GM12878 (cell line): ENCODE measurements at regions not wholly inside any gene's neighbourhood (a gene's known extent, or its start where the extent isn't known, plus 50 kb on each side); places are given as distances from the start of the nearest gene placed in this dataset.

Source experiments
- ATAC-seq: fragments of 200-7000 bp; cut with Tn5 transposase; 3 replicates; pipeline ENCODE4 v1.9.1; 2020; ENCODE audit warnings: mild to moderate bottlenecking, moderate library complexity
- BruUV-seq: library from RNA; stranded (reverse); fragments of 400-500 nt; replicated peaks from 2 replicates; lab custom pipeline; 2021; lab: Mats Ljungman, UMichigan
- CTCF ChIA-PET: fragments of 300-600 bp; sonication (Branson Sonifier 250); formaldehyde crosslinking; extraction: SDS; loops from one replicate; lab custom pipeline; 2021; ENCODE audit warnings: inconsistent platforms; lab: Yijun Ruan, JAX
- POLR2A ChIA-PET: fragments of 350-600 bp; formaldehyde crosslinking; extraction: SDS; loops from one replicate; lab custom pipeline; 2021; ENCODE audit warnings: inconsistent platforms; lab: Charles Lee
- RAD21 ChIA-PET: fragments of 300-600 bp; sonication (Branson Sonifier 250); formaldehyde crosslinking; loops from one replicate; lab custom pipeline; 2023; ENCODE audit warnings: antibody characterized with exemption; ENCODE audit not compliant: unreplicated experiment; lab: Charles Lee
- SMC1A ChIA-PET: fragments of 300-600 bp; sonication (Branson Sonifier 250); formaldehyde crosslinking; loops from one replicate; lab custom pipeline; 2023; ENCODE audit not compliant: unreplicated experiment, uncharacterized antibody; lab: Charles Lee
- DNase-seq: peaks from one replicate; pipeline ENCODE4 v3.0.0-alpha.2; 2011; ENCODE audit warnings: low read depth, low spot score
- FAIRE-seq: peaks from 3 replicates; lab custom pipeline; 2011; peaks lifted over from hg19 to GRCh38; lab: Jason Lieb, UNC
- H2AFZ ChIP-seq: 2 replicates; pipeline ENCODE4 v1.6.0; 2011; ENCODE audit warnings: low read depth, low read length, control low read depth; ENCODE audit not compliant: control insufficient read depth
- H3K27ac ChIP-seq: 2 replicates; pipeline ENCODE4 v1.5.1; 2011; ENCODE audit warnings: control low read depth; ENCODE audit not compliant: control insufficient read depth, insufficient read depth
- H3K27me3 ChIP-seq, 2 experiments: replicated peaks in 1 of 2; 2 replicates each; pipeline versions ENCODE4 v1.6.0 to v1.6.1; 2011; ENCODE audit warnings: low read length in 1 of 2; ENCODE audit not compliant: control insufficient read depth in 2 of 2, insufficient read depth in 2 of 2
- H3K36me3 ChIP-seq, 2 experiments: 2 replicates each; pipeline ENCODE4 v1.5.1; 2011; ENCODE audit warnings: low read length in 1 of 2; ENCODE audit not compliant: control insufficient read depth in 2 of 2, insufficient read depth in 2 of 2
- H3K4me1 ChIP-seq: 2 replicates; pipeline ENCODE4 v1.6.1; 2011; ENCODE audit warnings: mild to moderate bottlenecking, low read length, moderate library complexity, mixed read lengths; ENCODE audit not compliant: control insufficient read depth, insufficient read depth
- H3K4me2 ChIP-seq: 2 replicates; pipeline ENCODE4 v1.6.0; 2011; ENCODE audit warnings: control low read depth; ENCODE audit not compliant: control insufficient read depth, insufficient read depth
- H3K4me3 ChIP-seq: fragments of 200-600 bp; sonication (generic); 2 replicates; pipeline ENCODE4 v1.5.1; 2016
- H3K79me2 ChIP-seq: 2 replicates; pipeline ENCODE4 v1.6.0; 2011; ENCODE audit warnings: low read length; ENCODE audit not compliant: control insufficient read depth, insufficient read depth
- H3K9ac ChIP-seq: 2 replicates; pipeline ENCODE4 v1.8.0; 2011; ENCODE audit warnings: low read length, control low read depth, mixed read lengths; ENCODE audit not compliant: control insufficient read depth, insufficient read depth
- H3K9me3 ChIP-seq: replicated peaks from 3 replicates; pipeline ENCODE4 v1.5.1; 2011; ENCODE audit warnings: mild to moderate bottlenecking, low read length; ENCODE audit not compliant: control insufficient read depth, insufficient read depth
- H4K20me1 ChIP-seq: 2 replicates; pipeline ENCODE4 v1.6.0; 2011; ENCODE audit not compliant: control insufficient read depth, insufficient read depth
- CREM ChIP-seq: IDR thresholded peaks from 2 replicates; pipeline ENCODE4 v1.6.1; 2014; ENCODE audit warnings: antibody characterized with exemption, low read depth
- HCFC1 ChIP-seq: fragments of 150-350 bp; IDR thresholded peaks from 2 replicates; pipeline ENCODE4 v1.6.1; 2014; ENCODE audit warnings: low read length
- KDM1A ChIP-seq: fragments of 200-600 bp; sonication (generic); IDR thresholded peaks from 2 replicates; pipeline ENCODE4 v1.6.1; 2016; ENCODE audit warnings: borderline replicate concordance
- MEF2A ChIP-seq: IDR thresholded peaks from 2 replicates; pipeline ENCODE4 v1.6.1; 2011; ENCODE audit warnings: low read depth, mild to moderate bottlenecking, low read length, moderate library complexity; ENCODE audit not compliant: insufficient read depth
- SMC3 ChIP-seq: IDR thresholded peaks from 2 replicates; pipeline ENCODE4 v1.6.1; 2011; ENCODE audit warnings: low read length, improper control_type of control experiment, borderline replicate concordance
- SREBF2 ChIP-seq: IDR thresholded peaks from 2 replicates; pipeline ENCODE4 v1.6.1; 2012; ENCODE audit warnings: mild to moderate bottlenecking, low read length
- TAF1 ChIP-seq: IDR thresholded peaks from 2 replicates; pipeline ENCODE4 v1.6.1; 2011; ENCODE audit warnings: mild to moderate bottlenecking, low read depth, low read length, borderline replicate concordance
- ZNF622 ChIP-seq: fragments of 450-650 bp; IDR thresholded peaks from 2 replicates; pipeline ENCODE4 v1.6.1; 2017; ENCODE audit warnings: mild to moderate bottlenecking, inconsistent platforms
- WGBS: methylation state at CpG from one replicate; pipeline ENCODE4 v1.1.6; 2016; ENCODE audit warnings: low lambda C conversion rate; ENCODE audit not compliant: insufficient replicate concordance, insufficient coverage; ENCODE audit errors: missing lambda C conversion rate; 5-methylcytosine and 5-hydroxymethylcytosine counted together
- in situ Hi-C: fragments of 300-500 bp; cut with MboI; formaldehyde crosslinking; loops from 9 replicates; pipeline ENCODE4 v1.14.3; 2018; ENCODE audit warnings: mixed read lengths
- intact Hi-C: fragments of 100-400 bp; cut with micrococcal nuclease; formaldehyde crosslinking; loops from one replicate; pipeline ENCODE4 v1.14.2; 2022; ENCODE audit not compliant: unreplicated experiment
- TF ChIP-seq, protein P1 (sequence below): IDR thresholded peaks from 2 replicates; pipeline ENCODE4 v1.6.1; 2012; ENCODE audit warnings: low read depth, low read length, improper control_type of control experiment
- TF ChIP-seq, protein P2 (sequence below): fragments of 450-650 bp; IDR thresholded peaks from 2 replicates; pipeline ENCODE4 v1.6.1; 2017; ENCODE audit warnings: low read depth, mild to moderate bottlenecking, moderate library complexity
- TF ChIP-seq, protein P3 (sequence below): fragments of 450-650 bp; IDR thresholded peaks from 2 replicates; pipeline ENCODE4 v1.6.1; 2017; ENCODE audit warnings: mild to moderate bottlenecking, low read depth, inconsistent platforms; ENCODE audit not compliant: poor library complexity, severe bottlenecking
- TF ChIP-seq, protein P4 (sequence below): fragments of 450-650 bp; formaldehyde crosslinking; IDR thresholded peaks from 2 replicates; pipeline ENCODE4 v1.4.0; 2022; ENCODE audit warnings: mild to moderate bottlenecking, moderate library complexity
- TF ChIP-seq, protein P5 (sequence below): fragments of 450-650 bp; IDR thresholded peaks from 2 replicates; pipeline ENCODE4 v1.6.1; 2014; ENCODE audit warnings: mild to moderate bottlenecking
- TF ChIP-seq, protein P6 (sequence below): IDR thresholded peaks from 2 replicates; pipeline ENCODE4 v1.6.1; 2011; ENCODE audit warnings: low read depth, low read length, improper control_type of control experiment, borderline replicate concordance

DNA sequence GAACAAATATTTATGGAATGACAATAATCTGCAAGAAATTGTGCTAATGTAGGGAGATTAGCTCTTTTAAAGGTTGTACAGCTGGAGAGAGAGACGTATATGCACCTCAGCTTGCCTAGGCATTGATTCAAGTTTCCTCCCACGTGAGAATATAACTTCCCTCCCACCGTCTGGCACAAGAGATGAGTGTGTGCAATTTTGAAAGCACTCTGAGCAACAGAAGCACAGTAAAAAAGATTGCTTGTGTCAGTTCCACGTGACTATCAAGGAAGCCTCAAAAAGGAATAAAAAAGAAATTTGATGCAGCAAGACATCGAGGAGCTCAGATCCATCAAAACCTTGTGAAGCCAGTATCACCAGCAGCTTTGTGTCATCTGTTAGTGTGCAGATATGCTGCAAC lies 435.3 kb downstream of the TUSC7 start:
- intact Hi-C loops = no loop called here
- no peaks in the 10 kb centered on the region for H3K9me3 ChIP-seq
- H3K36me3 ChIP-seq = no peaks in the 10 kb centered on the region
- DNase-seq = no peak
- FAIRE-seq = no peak
- H3K4me2 ChIP-seq = no peak overlapping the region
- ChIA-PET POLR2A (interaction anchor here (0.7 kb wide), 1 partner anchor 9 kb away, joined by 4 read pairs; no protein-coding TSS in a partner anchor), SMC1A (no interaction called here), CTCF (interaction anchor here (1.1 to 1.5 kb wide), 2 partner anchors 9 to 17 kb away, joined by 4 read pairs; no protein-coding TSS in a partner anchor), RAD21 (no interaction called here)
- H3K79me2 ChIP-seq = no peaks in the 10 kb centered on the region
- no peak overlapping the region for H3K27ac ChIP-seq
- in situ Hi-C loops = no loop called here
- BruUV-seq = no TSS peak
- H3K9ac ChIP-seq = no peak overlapping the region
- 1% methylated on average over 5 of the region's 5 CpGs for WGBS
- H4K20me1 ChIP-seq = no peaks in the 10 kb centered on the region
- ATAC-seq = no peak
- no peaks in the 10 kb centered on the region for H3K27me3 ChIP-seq
- H3K4me3 ChIP-seq = no peak overlapping the region
- H3K4me1 ChIP-seq = no peaks in the 10 kb centered on the region
- H2AFZ ChIP-seq = no peak overlapping the region
- no peak for TF ChIP-seq SMC3
- TF ChIP-seq TAF1 = no peak
- TF ChIP-seq, protein P1, sequence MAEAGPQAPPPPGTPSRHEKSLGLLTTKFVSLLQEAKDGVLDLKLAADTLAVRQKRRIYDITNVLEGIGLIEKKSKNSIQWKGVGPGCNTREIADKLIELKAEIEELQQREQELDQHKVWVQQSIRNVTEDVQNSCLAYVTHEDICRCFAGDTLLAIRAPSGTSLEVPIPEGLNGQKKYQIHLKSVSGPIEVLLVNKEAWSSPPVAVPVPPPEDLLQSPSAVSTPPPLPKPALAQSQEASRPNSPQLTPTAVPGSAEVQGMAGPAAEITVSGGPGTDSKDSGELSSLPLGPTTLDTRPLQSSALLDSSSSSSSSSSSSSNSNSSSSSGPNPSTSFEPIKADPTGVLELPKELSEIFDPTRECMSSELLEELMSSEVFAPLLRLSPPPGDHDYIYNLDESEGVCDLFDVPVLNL = no peak
- TF ChIP-seq, protein P2, sequence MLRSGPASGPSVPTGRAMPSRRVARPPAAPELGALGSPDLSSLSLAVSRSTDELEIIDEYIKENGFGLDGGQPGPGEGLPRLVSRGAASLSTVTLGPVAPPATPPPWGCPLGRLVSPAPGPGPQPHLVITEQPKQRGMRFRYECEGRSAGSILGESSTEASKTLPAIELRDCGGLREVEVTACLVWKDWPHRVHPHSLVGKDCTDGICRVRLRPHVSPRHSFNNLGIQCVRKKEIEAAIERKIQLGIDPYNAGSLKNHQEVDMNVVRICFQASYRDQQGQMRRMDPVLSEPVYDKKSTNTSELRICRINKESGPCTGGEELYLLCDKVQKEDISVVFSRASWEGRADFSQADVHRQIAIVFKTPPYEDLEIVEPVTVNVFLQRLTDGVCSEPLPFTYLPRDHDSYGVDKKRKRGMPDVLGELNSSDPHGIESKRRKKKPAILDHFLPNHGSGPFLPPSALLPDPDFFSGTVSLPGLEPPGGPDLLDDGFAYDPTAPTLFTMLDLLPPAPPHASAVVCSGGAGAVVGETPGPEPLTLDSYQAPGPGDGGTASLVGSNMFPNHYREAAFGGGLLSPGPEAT = no peak
- no peak for TF ChIP-seq CREM
- TF ChIP-seq MEF2A = no peak
- TF ChIP-seq, protein P3, sequence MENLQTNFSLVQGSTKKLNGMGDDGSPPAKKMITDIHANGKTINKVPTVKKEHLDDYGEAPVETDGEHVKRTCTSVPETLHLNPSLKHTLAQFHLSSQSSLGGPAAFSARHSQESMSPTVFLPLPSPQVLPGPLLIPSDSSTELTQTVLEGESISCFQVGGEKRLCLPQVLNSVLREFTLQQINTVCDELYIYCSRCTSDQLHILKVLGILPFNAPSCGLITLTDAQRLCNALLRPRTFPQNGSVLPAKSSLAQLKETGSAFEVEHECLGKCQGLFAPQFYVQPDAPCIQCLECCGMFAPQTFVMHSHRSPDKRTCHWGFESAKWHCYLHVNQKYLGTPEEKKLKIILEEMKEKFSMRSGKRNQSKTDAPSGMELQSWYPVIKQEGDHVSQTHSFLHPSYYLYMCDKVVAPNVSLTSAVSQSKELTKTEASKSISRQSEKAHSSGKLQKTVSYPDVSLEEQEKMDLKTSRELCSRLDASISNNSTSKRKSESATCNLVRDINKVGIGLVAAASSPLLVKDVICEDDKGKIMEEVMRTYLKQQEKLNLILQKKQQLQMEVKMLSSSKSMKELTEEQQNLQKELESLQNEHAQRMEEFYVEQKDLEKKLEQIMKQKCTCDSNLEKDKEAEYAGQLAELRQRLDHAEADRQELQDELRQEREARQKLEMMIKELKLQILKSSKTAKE = no peak
- no peak for TF ChIP-seq KDM1A
- TF ChIP-seq ZNF622 = no peak
- TF ChIP-seq, protein P4, sequence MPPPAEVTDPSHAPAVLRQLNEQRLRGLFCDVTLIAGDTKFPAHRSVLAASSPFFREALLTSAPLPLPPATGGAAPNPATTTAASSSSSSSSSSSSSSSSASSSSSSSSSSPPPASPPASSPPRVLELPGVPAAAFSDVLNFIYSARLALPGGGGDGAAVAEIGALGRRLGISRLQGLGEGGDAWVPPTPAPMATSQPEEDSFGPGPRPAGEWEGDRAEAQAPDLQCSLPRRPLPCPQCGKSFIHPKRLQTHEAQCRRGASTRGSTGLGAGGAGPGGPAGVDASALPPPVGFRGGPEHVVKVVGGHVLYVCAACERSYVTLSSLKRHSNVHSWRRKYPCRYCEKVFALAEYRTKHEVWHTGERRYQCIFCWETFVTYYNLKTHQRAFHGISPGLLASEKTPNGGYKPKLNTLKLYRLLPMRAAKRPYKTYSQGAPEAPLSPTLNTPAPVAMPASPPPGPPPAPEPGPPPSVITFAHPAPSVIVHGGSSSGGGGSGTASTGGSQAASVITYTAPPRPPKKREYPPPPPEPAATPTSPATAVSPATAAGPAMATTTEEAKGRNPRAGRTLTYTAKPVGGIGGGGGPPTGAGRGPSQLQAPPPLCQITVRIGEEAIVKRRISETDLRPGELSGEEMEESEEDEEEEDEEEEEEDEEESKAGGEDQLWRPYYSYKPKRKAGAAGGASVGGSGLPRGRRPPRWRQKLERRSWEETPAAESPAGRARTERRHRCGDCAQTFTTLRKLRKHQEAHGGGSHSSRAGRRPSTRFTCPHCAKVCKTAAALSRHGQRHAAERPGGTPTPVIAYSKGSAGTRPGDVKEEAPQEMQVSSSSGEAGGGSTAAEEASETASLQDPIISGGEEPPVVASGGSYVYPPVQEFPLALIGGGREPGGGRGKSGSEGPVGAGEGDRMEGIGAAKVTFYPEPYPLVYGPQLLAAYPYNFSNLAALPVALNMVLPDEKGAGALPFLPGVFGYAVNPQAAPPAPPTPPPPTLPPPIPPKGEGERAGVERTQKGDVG = no peak
- TF ChIP-seq SREBF2 = no peak
- TF ChIP-seq, protein P5, sequence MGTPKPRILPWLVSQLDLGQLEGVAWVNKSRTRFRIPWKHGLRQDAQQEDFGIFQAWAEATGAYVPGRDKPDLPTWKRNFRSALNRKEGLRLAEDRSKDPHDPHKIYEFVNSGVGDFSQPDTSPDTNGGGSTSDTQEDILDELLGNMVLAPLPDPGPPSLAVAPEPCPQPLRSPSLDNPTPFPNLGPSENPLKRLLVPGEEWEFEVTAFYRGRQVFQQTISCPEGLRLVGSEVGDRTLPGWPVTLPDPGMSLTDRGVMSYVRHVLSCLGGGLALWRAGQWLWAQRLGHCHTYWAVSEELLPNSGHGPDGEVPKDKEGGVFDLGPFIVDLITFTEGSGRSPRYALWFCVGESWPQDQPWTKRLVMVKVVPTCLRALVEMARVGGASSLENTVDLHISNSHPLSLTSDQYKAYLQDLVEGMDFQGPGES = no peak
- no peak for TF ChIP-seq HCFC1
- TF ChIP-seq, protein P6, sequence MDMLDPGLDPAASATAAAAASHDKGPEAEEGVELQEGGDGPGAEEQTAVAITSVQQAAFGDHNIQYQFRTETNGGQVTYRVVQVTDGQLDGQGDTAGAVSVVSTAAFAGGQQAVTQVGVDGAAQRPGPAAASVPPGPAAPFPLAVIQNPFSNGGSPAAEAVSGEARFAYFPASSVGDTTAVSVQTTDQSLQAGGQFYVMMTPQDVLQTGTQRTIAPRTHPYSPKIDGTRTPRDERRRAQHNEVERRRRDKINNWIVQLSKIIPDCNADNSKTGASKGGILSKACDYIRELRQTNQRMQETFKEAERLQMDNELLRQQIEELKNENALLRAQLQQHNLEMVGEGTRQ = no peak
